ENCODE measurements at regions not wholly inside any gene's neighbourhood (a gene's known extent, or its start where the extent isn't known, plus 50 kb on each side); places are given as distances from the start of the nearest gene placed in this dataset.

- H3K27ac ChIP-seq (ENCODE audit: low read length): no peak overlapping the region
- Mint-ChIP-seq H3K4me1 (no peaks in the 10 kb centered on the region), H3K27ac (no peak overlapping the region), H3K36me3 (no peaks in the 10 kb centered on the region), H3K9me3 (peaks cover 0 to 4% of the 10 kb centered on the region in 2 donors), H3K27me3 (ENCODE audit: low read depth in 2 of 2) (no peaks in the 10 kb centered on the region), H3K4me3 (no peak overlapping the region)
- no peaks in the 10 kb centered on the region for H3K9me3 ChIP-seq (ENCODE audit: control insufficient read depth, insufficient read depth, low read length)
- no peak for ATAC-seq
- no peaks in the 10 kb centered on the region for H3K27me3 ChIP-seq (ENCODE audit: control insufficient read depth, insufficient read depth, low read length)
- H3K36me3 ChIP-seq (ENCODE audit: control insufficient read depth, insufficient read depth, low read length): no peaks in the 10 kb centered on the region
- no peak for TF ChIP-seq CTCF (IDR thresholded peaks at IDR 0.05)
- H3K4me1 ChIP-seq (ENCODE audit: control insufficient read depth, insufficient read depth, low read length): no peaks in the 10 kb centered on the region
- DNase-seq: no peak
- H3K4me3 ChIP-seq (ENCODE audit: low read length): no peak overlapping the region
- 86% methylated on average over 1 of the region's 1 CpG for whole genome bisulfite sequencing (ENCODE audit: insufficient coverage)
- intact Hi-C loops (cut with micrococcal nuclease): no loop called here
These were observed 204.2 kb upstream of the PACRGL start for GRCh38 chr4:20496068-20496467.

- H3K36me3 ChIP-seq (ENCODE audit: control insufficient read depth, insufficient read depth, low read length): no peaks in the 10 kb centered on the region
- 93% methylated on average over 3 of the region's 3 CpGs for WGBS (ENCODE audit: insufficient coverage)
- intact Hi-C loops (cut with micrococcal nuclease): no loop called here
These were observed 196.1 kb upstream of the PACRGL start for GRCh38 chr4:20504146-20504545.

GRCh38 chr4:20505927-20506326 is 194.3 kb upstream of the PACRGL start:
- peaks cover 0 to 3% of the 10 kb centered on the region in 2 donors for H3K9me3 Mint-ChIP-seq
- no peak for TF ChIP-seq CTCF (IDR thresholded peaks at IDR 0.05)
- no peak overlapping the region for H3K4me3 Mint-ChIP-seq
- H3K27ac Mint-ChIP-seq: no peak overlapping the region
- no peaks in the 10 kb centered on the region for H3K36me3 Mint-ChIP-seq
- Histone ChIP-seq H3K27ac (ENCODE audit: low read length) (no peak overlapping the region), H3K4me3 (ENCODE audit: low read length) (no peak overlapping the region), H3K4me1 (ENCODE audit: control insufficient read depth, insufficient read depth, low read length) (no peaks in the 10 kb centered on the region), H3K27me3 (ENCODE audit: control insufficient read depth, insufficient read depth, low read length) (no peaks in the 10 kb centered on the region), H3K9me3 (ENCODE audit: control insufficient read depth, insufficient read depth, low read length) (no peaks in the 10 kb centered on the region), H3K36me3 (ENCODE audit: control insufficient read depth, insufficient read depth, low read length) (no peaks in the 10 kb centered on the region)
- H3K4me1 Mint-ChIP-seq: no peaks in the 10 kb centered on the region
- no peaks in the 10 kb centered on the region for H3K27me3 Mint-ChIP-seq (ENCODE audit: low read depth in 2 of 2)
- DNase-seq: no peak
- ATAC-seq: no peak
- intact Hi-C loops (cut with micrococcal nuclease): no loop called here
- no CpG with 5 or more reads among the region's 1 CpG for WGBS (ENCODE audit: insufficient coverage)

More at GRCh38 chr4:20504146-20504545, 196.1 kb upstream of the PACRGL start:
- DNase-seq: no peak
- Histone ChIP-seq H3K9me3 (ENCODE audit: control insufficient read depth, insufficient read depth, low read length) (no peaks in the 10 kb centered on the region), H3K4me3 (ENCODE audit: low read length) (no peak overlapping the region), H3K27me3 (ENCODE audit: control insufficient read depth, insufficient read depth, low read length) (no peaks in the 10 kb centered on the region), H3K4me1 (ENCODE audit: control insufficient read depth, insufficient read depth, low read length) (no peaks in the 10 kb centered on the region), H3K27ac (ENCODE audit: low read length) (no peak overlapping the region)
- no peaks in the 10 kb centered on the region for H3K4me1 Mint-ChIP-seq
- no peaks in the 10 kb centered on the region for H3K36me3 Mint-ChIP-seq
- H3K27ac Mint-ChIP-seq: no peak overlapping the region
- H3K27me3 Mint-ChIP-seq (ENCODE audit: low read depth in 2 of 2): no peaks in the 10 kb centered on the region
- H3K4me3 Mint-ChIP-seq: no peak overlapping the region
- TF ChIP-seq CTCF (IDR thresholded peaks at IDR 0.05): no peak
- no peak for ATAC-seq
- peaks cover 0 to 2% of the 10 kb centered on the region in 2 donors for H3K9me3 Mint-ChIP-seq

GRCh38 chr4:20506827-20507226 is 193.4 kb upstream of the PACRGL start:
- H3K36me3 ChIP-seq (ENCODE audit: control insufficient read depth, insufficient read depth, low read length): no peaks in the 10 kb centered on the region
- 89% methylated on average over 2 of the region's 2 CpGs for WGBS (ENCODE audit: insufficient coverage)
- Mint-ChIP-seq H3K4me1 (no peaks in the 10 kb centered on the region), H3K27me3 (ENCODE audit: low read depth in 2 of 2) (no peaks in the 10 kb centered on the region), H3K4me3 (no peak overlapping the region), H3K9me3 (peaks cover 0 to 3% of the 10 kb centered on the region in 2 donors), H3K36me3 (no peaks in the 10 kb centered on the region), H3K27ac (no peak overlapping the region)
- no peak overlapping the region for H3K27ac ChIP-seq (ENCODE audit: low read length)
- no peak for DNase-seq
- no peak for ATAC-seq
- TF ChIP-seq CTCF (IDR thresholded peaks at IDR 0.05): no peak
- H3K27me3 ChIP-seq (ENCODE audit: control insufficient read depth, insufficient read depth, low read length): no peaks in the 10 kb centered on the region
- no peaks in the 10 kb centered on the region for H3K9me3 ChIP-seq (ENCODE audit: control insufficient read depth, insufficient read depth, low read length)
- intact Hi-C loops (cut with micrococcal nuclease): no loop called here
- no peaks in the 10 kb centered on the region for H3K4me1 ChIP-seq (ENCODE audit: control insufficient read depth, insufficient read depth, low read length)
- no peak overlapping the region for H3K4me3 ChIP-seq (ENCODE audit: low read length)

Data from natural killer cell (primary cell).